HCT116 (cell line): ENCODE measurements at regions not wholly inside any gene's neighbourhood (a gene's known extent, or its start where the extent isn't known, plus 50 kb on each side); places are given as distances from the start of the nearest gene placed in this dataset.
"Not testable (repeated sequence)": the region's sequence is repeated elsewhere in the genome, so short reads cannot be mapped to it uniquely, and the experiment has no call there.

Experiments
- CTCF ChIP-seq, 3 experiments: fragments of 200-600 bp in 1 of 3; sonication (generic) in 1 of 3; IDR thresholded peaks in 2 of 3; conservative IDR thresholded peaks in 1 of 3; 2 replicates each; pipeline ENCODE4 v1.5.1; 2012 to 2017; ENCODE audit warnings: low read depth in 2 of 3, low read length in 2 of 3, antibody characterized with exemption in 1 of 3, borderline replicate concordance in 1 of 3, control low read depth in 1 of 3, mild to moderate bottlenecking in 1 of 3, mixed read lengths in 1 of 3, mixed run types in 1 of 3, moderate library complexity in 1 of 3; ENCODE audit not compliant: insufficient read depth in 1 of 3
- EZH2 ChIP-seq: fragments of 200-600 bp; sonication (generic); IDR thresholded peaks from 2 replicates; pipeline ENCODE4 v1.6.1; 2017; ENCODE audit warnings: antibody characterized with exemption, mixed run types
- POLR2AphosphoS5 ChIP-seq: IDR thresholded peaks from 2 replicates; pipeline ENCODE4 v1.6.1; 2011; ENCODE audit warnings: mild to moderate bottlenecking, low read depth, low read length, moderate library complexity
- RAD21 ChIP-seq: IDR thresholded peaks from 2 replicates; pipeline ENCODE4 v1.6.1; 2012; ENCODE audit warnings: low read depth, mild to moderate bottlenecking
- ZBTB33 ChIP-seq: IDR thresholded peaks from 2 replicates; pipeline ENCODE4 v1.6.1; 2011; ENCODE audit warnings: mild to moderate bottlenecking, low read length, moderate library complexity; ENCODE audit not compliant: insufficient replicate concordance; ENCODE audit errors: extremely low read depth

- not testable (repeated sequence) for TF ChIP-seq CTCF (IDR thresholded peaks at IDR 0.05 in 2 of 3, conservative IDR thresholded peaks at IDR 0.05 in 1 of 3; ENCODE audit: borderline replicate concordance in 1 of 3, insufficient read depth in 1 of 3, low read depth in 2 of 3, low read length in 2 of 3); RAD21; POLR2AphosphoS5; EZH2; ZBTB33
Measured at GRCh38 chr10:85504641-85505040, 862.0 kb downstream of the GRID1 start.
